ENCODE measurements at regions not wholly inside any gene's neighbourhood (a gene's known extent, or its start where the extent isn't known, plus 50 kb on each side); places are given as distances from the start of the nearest gene placed in this dataset.

GRCh38 chr2:230634146-230634545 lies 78.5 kb upstream of the CAB39 start:
- no peak for TF ChIP-seq GATA2 (IDR thresholded peaks at IDR 0.05; ENCODE audit: low read depth, low read length)
- no peak for TF ChIP-seq GATA3 (IDR thresholded peaks at IDR 0.05; ENCODE audit: low read depth, low read length)

Measured in SH-SY5Y (cell line).